Fibroblast of lung (primary cell): ENCODE measurements at regions not wholly inside any gene's neighbourhood (a gene's known extent, or its start where the extent isn't known, plus 50 kb on each side); places are given as distances from the start of the nearest gene placed in this dataset.

Experiments
- EZH2 ChIP-seq: IDR thresholded peaks from 2 replicates; pipeline ENCODE4 v1.5.1; 2012; ENCODE audit warnings: low read length, control low read depth, mild to moderate bottlenecking; ENCODE audit errors: missing control alignments
- TF ChIP-seq, protein P1 (sequence below), 2 donors: IDR thresholded peaks in 1 of 2; conservative IDR thresholded peaks in 1 of 2; 1 replicate in 1 of 2; 2 replicates in 1 of 2; pipeline ENCODE4 v1.5.1; 2011 to 2012; ENCODE audit warnings: low read length in 2 of 2, control low read depth in 1 of 2, inconsistent platforms in 1 of 2, low read depth in 1 of 2, mild to moderate bottlenecking in 1 of 2

GRCh38 chr14:98229656-98230366 lies 1042.2 kb downstream of the BCL11B start:
- TF ChIP-seq, protein P1, sequence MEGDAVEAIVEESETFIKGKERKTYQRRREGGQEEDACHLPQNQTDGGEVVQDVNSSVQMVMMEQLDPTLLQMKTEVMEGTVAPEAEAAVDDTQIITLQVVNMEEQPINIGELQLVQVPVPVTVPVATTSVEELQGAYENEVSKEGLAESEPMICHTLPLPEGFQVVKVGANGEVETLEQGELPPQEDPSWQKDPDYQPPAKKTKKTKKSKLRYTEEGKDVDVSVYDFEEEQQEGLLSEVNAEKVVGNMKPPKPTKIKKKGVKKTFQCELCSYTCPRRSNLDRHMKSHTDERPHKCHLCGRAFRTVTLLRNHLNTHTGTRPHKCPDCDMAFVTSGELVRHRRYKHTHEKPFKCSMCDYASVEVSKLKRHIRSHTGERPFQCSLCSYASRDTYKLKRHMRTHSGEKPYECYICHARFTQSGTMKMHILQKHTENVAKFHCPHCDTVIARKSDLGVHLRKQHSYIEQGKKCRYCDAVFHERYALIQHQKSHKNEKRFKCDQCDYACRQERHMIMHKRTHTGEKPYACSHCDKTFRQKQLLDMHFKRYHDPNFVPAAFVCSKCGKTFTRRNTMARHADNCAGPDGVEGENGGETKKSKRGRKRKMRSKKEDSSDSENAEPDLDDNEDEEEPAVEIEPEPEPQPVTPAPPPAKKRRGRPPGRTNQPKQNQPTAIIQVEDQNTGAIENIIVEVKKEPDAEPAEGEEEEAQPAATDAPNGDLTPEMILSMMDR (conservative IDR thresholded peaks at IDR 0.05 in 1 of 2, IDR thresholded peaks at IDR 0.05 in 1 of 2; ENCODE audit: low read depth in 1 of 2, low read length in 2 of 2): no peak
- no peak for TF ChIP-seq EZH2
